SU-DHL-6 (cell line): ENCODE measurements at regions not wholly inside any gene's neighbourhood (a gene's known extent, or its start where the extent isn't known, plus 50 kb on each side); places are given as distances from the start of the nearest gene placed in this dataset.

Source experiments
- H2AFZ ChIP-seq: fragments of 200-600 bp; sonication (generic); 2 replicates; pipeline ENCODE4 v1.6.1; 2014; ENCODE audit warnings: low read depth, mild to moderate bottlenecking, moderate library complexity, mixed read lengths, antibody characterized with exemption, low read length; ENCODE audit not compliant: severe bottlenecking
- H3F3A ChIP-seq: fragments of 200-600 bp; shearing (Covaris generic); 2 replicates; pipeline ENCODE4 v1.6.0; 2016; ENCODE audit warnings: antibody characterized with exemption, mild to moderate bottlenecking; ENCODE audit not compliant: insufficient read depth
- H3K27ac ChIP-seq: fragments of 200-600 bp; sonication (generic); 2 replicates; pipeline ENCODE4 v1.5.1; 2016; ENCODE audit warnings: low read depth, mild to moderate bottlenecking, low read length, moderate library complexity, mixed read lengths
- H3K27me3 ChIP-seq: fragments of 200-600 bp; sonication (generic), shearing (Covaris generic); 2 replicates; pipeline ENCODE4 v1.6.0; 2014; ENCODE audit warnings: mild to moderate bottlenecking, low read length
- H3K36me3 ChIP-seq: fragments of 200-600 bp; sonication (generic); 2 replicates; pipeline ENCODE4 v1.6.1; 2014; ENCODE audit warnings: mild to moderate bottlenecking, low read length, mixed read lengths
- H3K4me2 ChIP-seq: fragments of 300-600, 200-600 bp; shearing (Covaris generic), sonication (generic); 2 replicates; pipeline ENCODE4 v1.6.0; 2014; ENCODE audit warnings: low read length, low read depth, mild to moderate bottlenecking; ENCODE audit not compliant: poor library complexity, severe bottlenecking
- H3K4me3 ChIP-seq: fragments of 200-600 bp; sonication (generic); 2 replicates; pipeline ENCODE4 v1.5.1; 2014; ENCODE audit warnings: antibody characterized with exemption, low read length, mild to moderate bottlenecking, mixed read lengths; ENCODE audit not compliant: insufficient read depth, poor library complexity, severe bottlenecking
- H3K79me2 ChIP-seq: fragments of 200-600 bp; sonication (generic); 2 replicates; pipeline ENCODE4 v1.6.1; 2014; ENCODE audit warnings: mild to moderate bottlenecking, low read length, moderate library complexity; ENCODE audit not compliant: insufficient read depth
- H3K9ac ChIP-seq: fragments of 200-600 bp; sonication (generic); 2 replicates; pipeline ENCODE4 v1.7.0; 2014; ENCODE audit warnings: mild to moderate bottlenecking, low read length
- H3K9me2 ChIP-seq: fragments of 200-600 bp; sonication (generic); replicated peaks from 2 replicates; pipeline ENCODE4 v1.6.1; 2014; ENCODE audit warnings: low read length; ENCODE audit not compliant: insufficient read depth
- H3K9me3 ChIP-seq: fragments of 200-600 bp; sonication (generic); 2 replicates; pipeline ENCODE4 v1.6.1; 2014; ENCODE audit warnings: low read length, mixed read lengths; ENCODE audit not compliant: insufficient read depth
- H4K20me1 ChIP-seq: fragments of 200-600 bp; sonication (generic); 2 replicates; pipeline ENCODE4 v1.6.1; 2014; ENCODE audit warnings: low read depth, mild to moderate bottlenecking, antibody characterized with exemption, low read length, moderate library complexity, mixed read lengths
- EZH2phosphoT487 ChIP-seq: fragments of 200-600 bp; sonication (generic), shearing (Covaris generic); conservative IDR thresholded peaks from 2 replicates; pipeline ENCODE4 v1.6.1; 2018; ENCODE audit warnings: mild to moderate bottlenecking, antibody characterized with exemption, low read length, moderate library complexity, mixed read lengths
- TF ChIP-seq, protein P1 (sequence below): fragments of 200-600 bp; sonication (generic); IDR thresholded peaks from one replicate; pipeline ENCODE4 v1.5.1; 2017; ENCODE audit warnings: antibody characterized with exemption, mild to moderate bottlenecking, low read length, moderate library complexity; ENCODE audit not compliant: insufficient read depth, poor library complexity, severe bottlenecking

DNA sequence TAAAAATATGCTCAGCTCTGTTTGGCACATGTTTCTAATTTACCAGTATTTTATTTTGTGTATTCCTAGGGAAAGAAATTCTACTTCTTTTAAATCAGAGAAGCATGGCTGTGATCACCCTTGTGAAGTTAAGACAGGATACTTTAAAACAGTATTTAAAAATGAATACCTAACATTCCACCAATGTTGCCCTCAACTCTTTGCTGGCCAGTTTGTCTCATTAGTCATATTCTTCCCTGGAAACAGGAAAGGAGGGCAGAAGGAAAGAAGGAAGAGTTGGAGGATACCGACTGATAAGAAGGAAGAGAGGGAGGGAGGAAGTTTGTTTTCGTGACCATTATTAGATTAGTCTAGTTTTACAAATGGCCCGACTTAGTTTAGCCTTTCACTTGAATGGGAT, 137.4 kb downstream of the PLK2 start:
- no peaks in the 10 kb centered on the region; the same call in 1 of the 2 replicates for H3K9me2 ChIP-seq
- no peak overlapping the region for H3K9ac ChIP-seq
- no peak overlapping the region for H3K27ac ChIP-seq
- TF ChIP-seq, protein P1, sequence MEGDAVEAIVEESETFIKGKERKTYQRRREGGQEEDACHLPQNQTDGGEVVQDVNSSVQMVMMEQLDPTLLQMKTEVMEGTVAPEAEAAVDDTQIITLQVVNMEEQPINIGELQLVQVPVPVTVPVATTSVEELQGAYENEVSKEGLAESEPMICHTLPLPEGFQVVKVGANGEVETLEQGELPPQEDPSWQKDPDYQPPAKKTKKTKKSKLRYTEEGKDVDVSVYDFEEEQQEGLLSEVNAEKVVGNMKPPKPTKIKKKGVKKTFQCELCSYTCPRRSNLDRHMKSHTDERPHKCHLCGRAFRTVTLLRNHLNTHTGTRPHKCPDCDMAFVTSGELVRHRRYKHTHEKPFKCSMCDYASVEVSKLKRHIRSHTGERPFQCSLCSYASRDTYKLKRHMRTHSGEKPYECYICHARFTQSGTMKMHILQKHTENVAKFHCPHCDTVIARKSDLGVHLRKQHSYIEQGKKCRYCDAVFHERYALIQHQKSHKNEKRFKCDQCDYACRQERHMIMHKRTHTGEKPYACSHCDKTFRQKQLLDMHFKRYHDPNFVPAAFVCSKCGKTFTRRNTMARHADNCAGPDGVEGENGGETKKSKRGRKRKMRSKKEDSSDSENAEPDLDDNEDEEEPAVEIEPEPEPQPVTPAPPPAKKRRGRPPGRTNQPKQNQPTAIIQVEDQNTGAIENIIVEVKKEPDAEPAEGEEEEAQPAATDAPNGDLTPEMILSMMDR = no peak
- TF ChIP-seq EZH2phosphoT487 = no peak
- no peak overlapping the region for H2AFZ ChIP-seq
- no peaks in the 10 kb centered on the region for H3K79me2 ChIP-seq
- H3K27me3 ChIP-seq = no peaks in the 10 kb centered on the region
- no peak overlapping the region for H3K4me2 ChIP-seq
- H3K36me3 ChIP-seq = no peaks in the 10 kb centered on the region
- H3K9me3 ChIP-seq = no peaks in the 10 kb centered on the region
- H3F3A ChIP-seq = no peaks in the 10 kb centered on the region
- no peaks in the 10 kb centered on the region for H4K20me1 ChIP-seq
- H3K4me3 ChIP-seq = no peak overlapping the region

DNA sequence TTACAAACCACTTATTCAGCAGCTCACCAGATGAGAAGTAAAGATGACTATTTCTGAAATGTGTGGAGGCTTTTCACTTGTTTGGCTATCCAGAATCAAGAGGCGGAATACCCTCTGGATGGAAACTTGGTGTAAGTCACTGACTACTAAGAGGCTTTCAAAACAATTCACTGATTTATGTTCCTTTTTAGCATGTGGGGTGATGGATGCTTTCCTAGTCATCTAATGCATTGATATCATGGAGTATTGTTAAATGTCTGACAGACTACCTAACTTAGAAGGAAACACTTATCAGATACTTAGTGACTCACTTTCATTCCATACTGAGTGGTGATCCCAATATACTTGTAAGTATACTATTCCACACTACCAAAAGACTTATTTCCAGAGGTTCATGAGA, 141.4 kb downstream of the PLK2 start:
- no peak overlapping the region for H3K27ac ChIP-seq
- H3K36me3 ChIP-seq = no peaks in the 10 kb centered on the region

DNA sequence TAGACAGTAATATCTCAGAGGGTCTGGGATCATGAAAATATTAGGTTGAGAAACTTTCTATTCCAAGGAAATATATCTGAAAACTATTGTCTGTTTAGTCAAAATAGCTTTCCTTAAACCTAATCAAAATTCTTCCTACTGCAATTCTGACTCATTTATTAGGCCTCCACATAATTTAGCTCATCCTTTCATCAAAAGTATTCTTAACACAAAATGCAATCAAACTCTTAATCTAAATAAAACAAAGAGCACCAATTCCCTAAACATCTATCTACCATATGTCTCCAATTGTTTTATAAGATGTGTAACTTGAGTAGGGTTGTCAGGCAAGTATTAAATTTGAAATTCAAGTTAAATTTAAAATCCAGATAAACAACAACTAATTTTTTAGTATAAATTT, 142.1 kb downstream of the PLK2 start:
- Histone ChIP-seq H3K4me2 (no peak overlapping the region), H3K9me2 (no peaks in the 10 kb centered on the region; the same call in 1 of the 2 replicates), H3K9me3 (no peaks in the 10 kb centered on the region), H3F3A (no peaks in the 10 kb centered on the region), H3K79me2 (no peaks in the 10 kb centered on the region), H3K9ac (no peak overlapping the region), H3K4me3 (no peak overlapping the region), H3K36me3 (no peaks in the 10 kb centered on the region), H3K27me3 (no peaks in the 10 kb centered on the region), H4K20me1 (no peaks in the 10 kb centered on the region), H2AFZ (no peak overlapping the region), H3K27ac (no peak overlapping the region)
- no peak for TF ChIP-seq EZH2phosphoT487
- TF ChIP-seq, protein P1 = no peak

More for the DNA sequence above, 141.4 kb downstream of the PLK2 start:
- H3K4me2 ChIP-seq = no peak overlapping the region
- no peaks in the 10 kb centered on the region; the same call in 1 of the 2 replicates for H3K9me2 ChIP-seq
- H3K9me3 ChIP-seq = no peaks in the 10 kb centered on the region
- H3K9ac ChIP-seq = no peak overlapping the region
- no peaks in the 10 kb centered on the region for H4K20me1 ChIP-seq
- no peak overlapping the region for H3K4me3 ChIP-seq
- H2AFZ ChIP-seq = no peak overlapping the region
- TF ChIP-seq, protein P1 = no peak
- TF ChIP-seq EZH2phosphoT487 = no peak
- no peaks in the 10 kb centered on the region for H3K79me2 ChIP-seq
- no peaks in the 10 kb centered on the region for H3K27me3 ChIP-seq
- no peaks in the 10 kb centered on the region for H3F3A ChIP-seq
